Mucosa of gallbladder (tissue), 1 donor: ENCODE measurements at regions not wholly inside any gene's neighbourhood (a gene's known extent, or its start where the extent isn't known, plus 50 kb on each side); places are given as distances from the start of the nearest gene placed in this dataset.
"Not testable (repeated sequence)": the region's sequence is repeated elsewhere in the genome, so short reads cannot be mapped to it uniquely, and the experiment has no call there.

ENCODE experiments used
- DNase-seq: peaks from one replicate; pipeline ENCODE4 v3.0.0-alpha.2; 2020; ENCODE audit warnings: low spot score
- donor health status: DM: no; HTN: no; CAD: no.

- DNase-seq = no peak
Observed at GRCh38 chr7:69189406-69189805, 408.9 kb upstream of the AUTS2 start.

GRCh38 chr7:69190025-69190424, 408.2 kb upstream of the AUTS2 start:
- DNase-seq = no peak

- no peak for DNase-seq
Observed at GRCh38 chr7:69190763-69191162, 407.5 kb upstream of the AUTS2 start.

- no peak for DNase-seq
Observed at GRCh38 chr7:69192134-69192533, 406.1 kb upstream of the AUTS2 start.

- DNase-seq = no peak
Observed at GRCh38 chr7:69193061-69193460, 405.2 kb upstream of the AUTS2 start.

- DNase-seq = no peak
Observed at GRCh38 chr7:69196593-69196992, 401.7 kb upstream of the AUTS2 start.

- DNase-seq = no peak
Observed at GRCh38 chr7:69198250-69198649, 400.0 kb upstream of the AUTS2 start.

- DNase-seq = no peak
Observed at GRCh38 chr7:69199041-69199440, 399.2 kb upstream of the AUTS2 start.

GRCh38 chr7:69199661-69200060, 398.6 kb upstream of the AUTS2 start:
- DNase-seq = no peak

- no peak for DNase-seq
Observed at GRCh38 chr7:69203871-69204270, 394.4 kb upstream of the AUTS2 start.

GRCh38 chr7:69204943-69205342, 393.3 kb upstream of the AUTS2 start:
- DNase-seq = no peak

- no peak for DNase-seq
Observed at GRCh38 chr7:69205581-69205980, 392.7 kb upstream of the AUTS2 start.

GRCh38 chr7:69208276-69208675, 390.0 kb upstream of the AUTS2 start:
- no peak for DNase-seq

GRCh38 chr7:69208848-69209247, 389.4 kb upstream of the AUTS2 start:
- no peak for DNase-seq

GRCh38 chr7:69211336-69211735, 386.9 kb upstream of the AUTS2 start:
- no peak for DNase-seq

- no peak for DNase-seq
Observed at GRCh38 chr7:69211739-69212138, 386.5 kb upstream of the AUTS2 start.

- no peak for DNase-seq
Observed at GRCh38 chr7:69213878-69214277, 384.4 kb upstream of the AUTS2 start.

GRCh38 chr7:69215516-69215915, 382.8 kb upstream of the AUTS2 start:
- DNase-seq = not testable (repeated sequence)

GRCh38 chr7:69217516-69218350, 380.5 kb upstream of the AUTS2 start:
- no peak for DNase-seq

GRCh38 chr7:69218576-69218975, 379.7 kb upstream of the AUTS2 start:
- no peak for DNase-seq

- no peak for DNase-seq
Observed at GRCh38 chr7:69219381-69219780, 378.9 kb upstream of the AUTS2 start.

- no peak for DNase-seq
Observed at GRCh38 chr7:69225259-69225943, 372.9 kb upstream of the AUTS2 start.

GRCh38 chr7:69228212-69228811, 370.0 kb upstream of the AUTS2 start:
- DNase-seq = no peak
